Neural crest cell (in vitro differentiated cells): ENCODE measurements at regions not wholly inside any gene's neighbourhood (a gene's known extent, or its start where the extent isn't known, plus 50 kb on each side); places are given as distances from the start of the nearest gene placed in this dataset.

ENCODE experiments used
- DNase-seq: peaks from one replicate; pipeline ENCODE4 v3.0.0; 2021; ENCODE audit warnings: low read depth, mixed read lengths, low spot score
- H3K27ac Mint-ChIP-seq: one replicate; pipeline ENCODE4 v1.8.0; 2021; ENCODE audit warnings: mild to moderate bottlenecking, mixed read lengths; ENCODE audit not compliant: unreplicated experiment
- H3K27me3 Mint-ChIP-seq: 2 replicates; pipeline ENCODE4 v1.8.0; 2021; ENCODE audit warnings: low read depth, mild to moderate bottlenecking, mixed read lengths
- H3K36me3 Mint-ChIP-seq: 2 replicates; pipeline ENCODE4 v1.8.0; 2021; ENCODE audit warnings: low read depth, mild to moderate bottlenecking, mixed read lengths
- H3K4me1 Mint-ChIP-seq: 2 replicates; pipeline ENCODE4 v1.8.0; 2021; ENCODE audit warnings: mixed read lengths
- H3K4me3 Mint-ChIP-seq: one replicate; pipeline ENCODE4 v1.8.0; 2021; ENCODE audit warnings: mild to moderate bottlenecking, mixed read lengths
- H3K9me3 Mint-ChIP-seq: 2 replicates; pipeline ENCODE4 v1.8.0; 2021; ENCODE audit warnings: mixed read lengths
- TF ChIP-seq, protein P1 (sequence below): fragments of 200-600 bp; sonication (generic); conservative IDR thresholded peaks from 2 replicates; pipeline ENCODE4 v1.5.0; 2021; ENCODE audit warnings: antibody characterized with exemption, mild to moderate bottlenecking

DNA sequence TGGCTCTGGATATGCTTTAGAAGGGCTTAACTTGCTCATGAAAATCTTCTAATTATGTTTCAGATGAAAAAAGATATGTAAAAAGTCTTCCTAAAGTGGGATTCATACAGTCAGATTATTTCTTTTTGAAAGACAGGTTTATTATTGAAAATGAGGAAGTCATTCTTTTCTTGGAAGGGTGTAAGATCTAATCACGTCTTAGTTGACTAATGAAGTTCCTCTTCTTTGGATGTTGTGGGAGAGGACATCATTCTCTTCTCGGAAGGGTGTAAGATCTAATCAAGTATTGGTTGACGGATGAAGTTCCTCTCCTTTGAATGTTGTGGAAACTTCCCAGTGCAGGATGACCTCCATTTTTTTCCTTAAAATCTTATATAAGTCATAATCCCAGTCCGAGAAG is 74.9 kb downstream of the ALG10 start:
- H3K9me3 Mint-ChIP-seq: peaks cover 12% of the 10 kb centered on the region
- H3K36me3 Mint-ChIP-seq: no peaks in the 10 kb centered on the region

DNA sequence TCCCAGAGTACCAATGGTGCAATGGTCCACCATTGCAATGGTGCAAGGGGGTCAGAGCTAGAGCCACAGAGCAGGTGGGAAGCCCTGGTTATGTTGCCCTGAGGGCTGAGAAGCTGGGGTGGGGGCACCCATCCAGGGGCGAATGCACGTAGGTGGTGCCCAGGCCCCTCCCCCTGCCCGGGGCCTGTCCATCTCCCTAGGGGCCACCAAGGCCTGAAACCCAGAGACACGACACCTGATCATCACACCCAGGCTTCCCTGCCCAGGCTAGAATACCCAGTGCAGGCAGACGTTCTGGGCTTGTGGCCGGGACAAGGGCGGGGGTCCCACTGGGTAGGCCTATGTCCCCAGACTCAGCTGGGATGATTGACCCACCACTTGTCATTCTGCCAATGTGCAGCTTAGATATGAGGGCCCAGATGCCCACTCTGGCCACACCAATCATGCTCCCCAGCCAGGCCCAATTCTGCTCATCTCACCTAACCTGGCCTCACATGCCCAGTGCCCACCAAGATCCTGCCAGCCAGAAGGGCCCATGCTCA is 83.2 kb downstream of the ALG10 start:
- DNase-seq: no peak
- H3K27ac Mint-ChIP-seq: no peak overlapping the region
- H3K9me3 Mint-ChIP-seq: peaks cover 5% of the 10 kb centered on the region
- no peak overlapping the region for H3K4me3 Mint-ChIP-seq
- TF ChIP-seq, protein P1, sequence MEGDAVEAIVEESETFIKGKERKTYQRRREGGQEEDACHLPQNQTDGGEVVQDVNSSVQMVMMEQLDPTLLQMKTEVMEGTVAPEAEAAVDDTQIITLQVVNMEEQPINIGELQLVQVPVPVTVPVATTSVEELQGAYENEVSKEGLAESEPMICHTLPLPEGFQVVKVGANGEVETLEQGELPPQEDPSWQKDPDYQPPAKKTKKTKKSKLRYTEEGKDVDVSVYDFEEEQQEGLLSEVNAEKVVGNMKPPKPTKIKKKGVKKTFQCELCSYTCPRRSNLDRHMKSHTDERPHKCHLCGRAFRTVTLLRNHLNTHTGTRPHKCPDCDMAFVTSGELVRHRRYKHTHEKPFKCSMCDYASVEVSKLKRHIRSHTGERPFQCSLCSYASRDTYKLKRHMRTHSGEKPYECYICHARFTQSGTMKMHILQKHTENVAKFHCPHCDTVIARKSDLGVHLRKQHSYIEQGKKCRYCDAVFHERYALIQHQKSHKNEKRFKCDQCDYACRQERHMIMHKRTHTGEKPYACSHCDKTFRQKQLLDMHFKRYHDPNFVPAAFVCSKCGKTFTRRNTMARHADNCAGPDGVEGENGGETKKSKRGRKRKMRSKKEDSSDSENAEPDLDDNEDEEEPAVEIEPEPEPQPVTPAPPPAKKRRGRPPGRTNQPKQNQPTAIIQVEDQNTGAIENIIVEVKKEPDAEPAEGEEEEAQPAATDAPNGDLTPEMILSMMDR: no peak
- H3K36me3 Mint-ChIP-seq: peaks cover under 1% of the 10 kb centered on the region
- H3K27me3 Mint-ChIP-seq: no peaks in the 10 kb centered on the region
- H3K4me1 Mint-ChIP-seq: no peaks in the 10 kb centered on the region

More for the DNA sequence above, 74.9 kb downstream of the ALG10 start:
- no peak for DNase-seq
- Mint-ChIP-seq H3K4me3 (no peak overlapping the region), H3K27me3 (no peaks in the 10 kb centered on the region), H3K4me1 (no peaks in the 10 kb centered on the region), H3K27ac (no peak overlapping the region)
- TF ChIP-seq, protein P1: no peak

DNA sequence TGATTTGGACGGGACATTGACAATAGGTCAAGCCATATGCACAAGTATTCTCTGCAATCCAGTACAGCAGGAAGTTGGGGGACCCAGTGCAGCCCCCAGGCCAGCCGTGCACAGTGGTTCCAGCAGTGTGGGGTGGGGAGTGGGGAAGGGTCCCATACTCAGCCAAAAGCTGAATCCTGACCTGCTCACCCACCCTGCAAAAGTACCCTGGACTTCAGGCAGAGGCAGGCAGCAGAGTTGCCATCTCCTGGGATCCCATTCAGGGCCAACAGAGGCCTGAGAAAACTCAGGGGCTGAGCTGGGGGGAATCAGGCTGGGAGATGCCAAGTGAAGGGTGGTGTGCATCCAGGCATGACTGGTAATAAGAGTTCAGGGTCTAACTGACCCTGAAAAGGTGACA is 83.9 kb downstream of the ALG10 start:
- H3K9me3 Mint-ChIP-seq: peaks cover 8% of the 10 kb centered on the region
- H3K4me3 Mint-ChIP-seq: no peak overlapping the region
- no peak overlapping the region for H3K27ac Mint-ChIP-seq
- peaks cover 5% of the 10 kb centered on the region for H3K36me3 Mint-ChIP-seq
- no peak for DNase-seq
- no peaks in the 10 kb centered on the region for H3K4me1 Mint-ChIP-seq
- H3K27me3 Mint-ChIP-seq: no peaks in the 10 kb centered on the region
- TF ChIP-seq, protein P1: no peak

DNA sequence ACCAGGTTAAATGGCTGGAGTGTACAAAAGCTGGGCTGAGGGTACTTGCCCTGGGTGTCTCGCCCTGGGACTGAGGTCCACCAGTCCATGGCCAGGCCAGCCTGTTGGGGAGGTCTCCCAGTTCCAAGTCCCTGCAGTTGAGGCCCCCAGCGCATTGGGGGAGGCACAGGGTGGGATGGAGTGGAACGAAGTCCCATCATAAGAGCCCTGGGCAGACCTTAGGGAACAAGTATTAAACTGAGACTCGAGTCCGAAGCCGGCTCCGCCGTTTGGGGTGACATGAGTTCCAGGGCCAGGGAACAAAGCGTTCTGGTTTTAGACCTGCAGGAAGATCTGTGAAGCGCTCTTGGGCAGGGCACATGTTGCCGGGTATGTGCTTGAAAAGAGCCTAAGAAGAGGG is 84.7 kb downstream of the ALG10 start:
- Mint-ChIP-seq H3K27me3 (no peaks in the 10 kb centered on the region), H3K9me3 (peaks cover 8% of the 10 kb centered on the region), H3K4me1 (no peaks in the 10 kb centered on the region), H3K36me3 (peaks cover 5% of the 10 kb centered on the region), H3K27ac (no peak overlapping the region), H3K4me3 (no peak overlapping the region)
- TF ChIP-seq, protein P1: no peak
- DNase-seq: no peak

DNA sequence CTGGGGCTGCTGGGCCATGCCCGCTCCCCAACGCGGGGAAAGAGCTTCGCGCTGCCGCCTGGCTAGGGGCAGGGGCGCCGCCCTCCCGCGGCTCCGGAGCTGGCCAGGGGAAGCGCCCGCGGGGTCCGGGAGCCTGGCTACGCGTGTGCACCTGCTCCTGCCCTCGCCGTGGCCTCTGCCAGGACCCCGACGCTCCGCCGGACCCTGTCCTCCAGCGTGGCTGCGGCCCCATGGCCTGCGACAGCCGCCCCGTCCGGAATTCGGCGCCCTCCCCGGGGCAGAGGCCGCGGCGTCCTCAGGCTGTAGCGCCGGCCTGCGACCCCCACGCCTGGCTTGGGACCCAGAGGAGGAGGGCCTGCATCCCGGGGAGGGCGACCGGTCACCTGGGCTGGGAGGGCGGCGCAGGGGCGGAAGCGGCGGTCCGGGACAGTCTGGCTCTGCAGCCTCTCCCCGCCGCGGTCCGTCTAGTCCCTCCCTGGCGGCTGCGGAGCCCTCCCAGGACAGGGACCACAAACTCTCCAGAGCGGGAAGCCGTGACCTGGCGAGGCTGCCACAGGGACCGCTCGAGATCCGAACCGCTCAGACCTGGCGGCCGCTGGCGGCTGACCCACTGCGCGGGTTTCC is 85.6 kb downstream of the ALG10 start:
- Mint-ChIP-seq H3K27ac (no peak overlapping the region), H3K4me3 (no peak overlapping the region), H3K4me1 (no peaks in the 10 kb centered on the region), H3K9me3 (peaks cover 8% of the 10 kb centered on the region), H3K27me3 (no peaks in the 10 kb centered on the region), H3K36me3 (peaks cover 5% of the 10 kb centered on the region)
- TF ChIP-seq, protein P1: no peak
- DNase-seq: no peak
